Retinal pigment epithelial cell (primary cell): ENCODE measurements at regions not wholly inside any gene's neighbourhood (a gene's known extent, or its start where the extent isn't known, plus 50 kb on each side); places are given as distances from the start of the nearest gene placed in this dataset.

Experiments used
- DNase-seq: peaks from one replicate; pipeline ENCODE4 v3.0.0-alpha.2; 2010; ENCODE audit warnings: low read depth
- H3K4me3 ChIP-seq: 2 replicates; pipeline ENCODE4 v1.5.1; 2011; ENCODE audit warnings: mild to moderate bottlenecking, low read length, control low read depth, moderate library complexity
- CTCF ChIP-seq: conservative IDR thresholded peaks from 2 replicates; pipeline ENCODE4 v1.5.1; 2011; ENCODE audit warnings: low read depth, low read length, control low read depth, inconsistent platforms

GRCh38 chr1:30491831-30492230 is 231.6 kb downstream of the MATN1 start:
- TF ChIP-seq CTCF, result no peak
- H3K4me3 ChIP-seq, result no peak overlapping the region
- no peak for DNase-seq

- no peak for DNase-seq
- no peak overlapping the region for H3K4me3 ChIP-seq
- TF ChIP-seq CTCF, result no peak
Measured at GRCh38 chr1:30490554-30491053, 232.8 kb downstream of the MATN1 start.

GRCh38 chr1:30489737-30490389 is 233.5 kb downstream of the MATN1 start:
- no peak for TF ChIP-seq CTCF
- no peak for DNase-seq
- no peak overlapping the region for H3K4me3 ChIP-seq

GRCh38 chr1:30488324-30488913 is 235.0 kb downstream of the MATN1 start:
- TF ChIP-seq CTCF, result no peak
- H3K4me3 ChIP-seq, result no peak overlapping the region
- DNase-seq, result no peak

- no peak for DNase-seq
- no peak overlapping the region for H3K4me3 ChIP-seq
- no peak for TF ChIP-seq CTCF
Measured at GRCh38 chr1:30487042-30487441, 236.3 kb downstream of the MATN1 start.

GRCh38 chr1:30485072-30485471 is 238.3 kb downstream of the MATN1 start:
- no peak for TF ChIP-seq CTCF
- DNase-seq, result no peak
- no peak overlapping the region for H3K4me3 ChIP-seq

GRCh38 chr1:30484668-30485067 is 238.7 kb downstream of the MATN1 start:
- H3K4me3 ChIP-seq, result no peak overlapping the region
- TF ChIP-seq CTCF, result no peak
- DNase-seq, result no peak
